ENCODE measurements at regions not wholly inside any gene's neighbourhood (a gene's known extent, or its start where the extent isn't known, plus 50 kb on each side); places are given as distances from the start of the nearest gene placed in this dataset.

- no peaks in the 10 kb centered on the region for H3K4me1 ChIP-seq (ENCODE audit: insufficient read depth, low read length)
- Mint-ChIP-seq H3K9me3 (no peaks in the 10 kb centered on the region), H3K27me3 (no peaks in the 10 kb centered on the region), H3K36me3 (no peaks in the 10 kb centered on the region), H3K4me3 (no peak overlapping the region), H3K4me1 (no peaks in the 10 kb centered on the region), H3K27ac (no peak overlapping the region)
- no peak overlapping the region for H3K4me3 ChIP-seq (ENCODE audit: low read length in 2 of 2)
- DNase-seq: no peak
- no peaks in the 10 kb centered on the region for H3K27me3 ChIP-seq (ENCODE audit: insufficient read depth, low read length)
- no peaks in the 10 kb centered on the region for H3K9me3 ChIP-seq (ENCODE audit: control insufficient read depth in 1 of 2, low read length in 2 of 2)
- POLR2A ChIA-PET (ENCODE audit: partially characterized antibody): no interaction called here
- CTCF ChIA-PET (ENCODE audit: partially characterized antibody): no interaction called here
- intact Hi-C loops (cut with micrococcal nuclease): no loop called here
- no peak overlapping the region for H3K27ac ChIP-seq (ENCODE audit: low read depth, low read length)
- no peaks in the 10 kb centered on the region for H3K36me3 ChIP-seq (ENCODE audit: insufficient read depth, low read length)
Observed at GRCh38 chrX:15956681-15957080, 102.1 kb upstream of the AP1S2 start.

- no peaks in the 10 kb centered on the region for H3K36me3 ChIP-seq (ENCODE audit: insufficient read depth, low read length)
- intact Hi-C loops (cut with micrococcal nuclease): no loop called here
Observed at GRCh38 chrX:15953801-15954200, 99.2 kb upstream of the AP1S2 start.

GRCh38 chrX:15952212-15952611, 97.6 kb upstream of the AP1S2 start:
- Mint-ChIP-seq H3K4me1 (no peaks in the 10 kb centered on the region), H3K9me3 (no peaks in the 10 kb centered on the region), H3K36me3 (no peaks in the 10 kb centered on the region), H3K4me3 (no peak overlapping the region), H3K27ac (no peak overlapping the region), H3K27me3 (peaks cover 0 to 2% of the 10 kb centered on the region in 2 donors)
- DNase-seq: no peak
- Histone ChIP-seq H3K36me3 (ENCODE audit: insufficient read depth, low read length) (no peaks in the 10 kb centered on the region), H3K4me1 (ENCODE audit: insufficient read depth, low read length) (no peaks in the 10 kb centered on the region), H3K4me3 (ENCODE audit: low read length in 2 of 2) (no peak overlapping the region), H3K27ac (ENCODE audit: low read depth, low read length) (no peak overlapping the region), H3K27me3 (ENCODE audit: insufficient read depth, low read length) (no peaks in the 10 kb centered on the region), H3K9me3 (ENCODE audit: control insufficient read depth in 1 of 2, low read length in 2 of 2) (no peaks in the 10 kb centered on the region)
- POLR2A ChIA-PET (ENCODE audit: partially characterized antibody): no interaction called here
- intact Hi-C loops (cut with micrococcal nuclease): no loop called here
- CTCF ChIA-PET (ENCODE audit: partially characterized antibody): no interaction called here

More at GRCh38 chrX:15953801-15954200, 99.2 kb upstream of the AP1S2 start:
- DNase-seq: no peak
- Mint-ChIP-seq H3K4me1 (no peaks in the 10 kb centered on the region), H3K36me3 (no peaks in the 10 kb centered on the region), H3K27ac (no peak overlapping the region), H3K4me3 (no peak overlapping the region), H3K27me3 (no peaks in the 10 kb centered on the region), H3K9me3 (no peaks in the 10 kb centered on the region)
- Histone ChIP-seq H3K27ac (ENCODE audit: low read depth, low read length) (no peak overlapping the region), H3K9me3 (ENCODE audit: control insufficient read depth in 1 of 2, low read length in 2 of 2) (no peaks in the 10 kb centered on the region), H3K27me3 (ENCODE audit: insufficient read depth, low read length) (no peaks in the 10 kb centered on the region), H3K4me3 (ENCODE audit: low read length in 2 of 2) (no peak overlapping the region), H3K4me1 (ENCODE audit: insufficient read depth, low read length) (no peaks in the 10 kb centered on the region)
- POLR2A ChIA-PET (ENCODE audit: partially characterized antibody): no interaction called here
- CTCF ChIA-PET (ENCODE audit: partially characterized antibody): no interaction called here

GRCh38 chrX:15948318-15948660, 93.7 kb upstream of the AP1S2 start:
- Histone ChIP-seq H3K27ac (ENCODE audit: low read depth, low read length) (no peak overlapping the region), H3K27me3 (ENCODE audit: insufficient read depth, low read length) (no peaks in the 10 kb centered on the region), H3K4me3 (ENCODE audit: low read length in 2 of 2) (no peak overlapping the region), H3K36me3 (ENCODE audit: insufficient read depth, low read length) (no peaks in the 10 kb centered on the region), H3K9me3 (ENCODE audit: control insufficient read depth in 1 of 2, low read length in 2 of 2) (no peaks in the 10 kb centered on the region), H3K4me1 (ENCODE audit: insufficient read depth, low read length) (no peaks in the 10 kb centered on the region)
- no peaks in the 10 kb centered on the region for H3K36me3 Mint-ChIP-seq
- DNase-seq: no peak
- no peak overlapping the region for H3K27ac Mint-ChIP-seq
- peaks cover 0 to 5% of the 10 kb centered on the region in 2 donors for H3K27me3 Mint-ChIP-seq
- H3K4me1 Mint-ChIP-seq: no peaks in the 10 kb centered on the region
- intact Hi-C loops (cut with micrococcal nuclease): no loop called here
- ChIA-PET POLR2A (ENCODE audit: partially characterized antibody) (no interaction called here), CTCF (ENCODE audit: partially characterized antibody) (no interaction called here)
- H3K4me3 Mint-ChIP-seq: no peak overlapping the region
- no peaks in the 10 kb centered on the region for H3K9me3 Mint-ChIP-seq

- peaks cover 0 to 5% of the 10 kb centered on the region in 2 donors for H3K27me3 Mint-ChIP-seq
Observed at GRCh38 chrX:15947648-15948317, 93.2 kb upstream of the AP1S2 start.

GRCh38 chrX:15946783-15947580, 92.4 kb upstream of the AP1S2 start:
- Histone ChIP-seq H3K27ac (ENCODE audit: low read depth, low read length) (no peak overlapping the region), H3K9me3 (ENCODE audit: control insufficient read depth in 1 of 2, low read length in 2 of 2) (no peaks in the 10 kb centered on the region), H3K4me3 (ENCODE audit: low read length in 2 of 2) (no peak overlapping the region), H3K4me1 (ENCODE audit: insufficient read depth, low read length) (no peaks in the 10 kb centered on the region), H3K27me3 (ENCODE audit: insufficient read depth, low read length) (no peaks in the 10 kb centered on the region), H3K36me3 (ENCODE audit: insufficient read depth, low read length) (no peaks in the 10 kb centered on the region)
- ChIA-PET CTCF (ENCODE audit: partially characterized antibody) (no interaction called here), POLR2A (ENCODE audit: partially characterized antibody) (no interaction called here)
- Mint-ChIP-seq H3K4me3 (no peak overlapping the region), H3K27ac (no peak overlapping the region), H3K9me3 (peaks cover 0 to 1% (median 0%) of the 10 kb centered on the region in 8 donors), H3K36me3 (no peaks in the 10 kb centered on the region), H3K4me1 (no peaks in the 10 kb centered on the region), H3K27me3 (peaks cover 0 to 5% of the 10 kb centered on the region in 2 donors)
- DNase-seq: no peak
- intact Hi-C loops (cut with micrococcal nuclease): no loop called here

More at GRCh38 chrX:15947648-15948317, 93.2 kb upstream of the AP1S2 start:
- Histone ChIP-seq H3K27me3 (ENCODE audit: insufficient read depth, low read length) (no peaks in the 10 kb centered on the region), H3K4me1 (ENCODE audit: insufficient read depth, low read length) (no peaks in the 10 kb centered on the region), H3K9me3 (ENCODE audit: control insufficient read depth in 1 of 2, low read length in 2 of 2) (no peaks in the 10 kb centered on the region), H3K27ac (ENCODE audit: low read depth, low read length) (no peak overlapping the region), H3K4me3 (ENCODE audit: low read length in 2 of 2) (no peak overlapping the region), H3K36me3 (ENCODE audit: insufficient read depth, low read length) (no peaks in the 10 kb centered on the region)
- POLR2A ChIA-PET (ENCODE audit: partially characterized antibody): no interaction called here
- Mint-ChIP-seq H3K4me3 (no peak overlapping the region), H3K9me3 (no peaks in the 10 kb centered on the region), H3K4me1 (no peaks in the 10 kb centered on the region), H3K36me3 (no peaks in the 10 kb centered on the region), H3K27ac (no peak overlapping the region)
- intact Hi-C loops (cut with micrococcal nuclease): no loop called here
- CTCF ChIA-PET (ENCODE audit: partially characterized antibody): no interaction called here
- DNase-seq: no peak

GRCh38 chrX:15943391-15943790, 88.8 kb upstream of the AP1S2 start:
- no peak overlapping the region for H3K4me3 Mint-ChIP-seq
- no peaks in the 10 kb centered on the region for H3K36me3 Mint-ChIP-seq
- peaks cover 0 to 8% (median 2%) of the 10 kb centered on the region in 8 donors for H3K9me3 Mint-ChIP-seq
- H3K4me3 ChIP-seq (ENCODE audit: low read length in 2 of 2): no peak overlapping the region
- POLR2A ChIA-PET (ENCODE audit: partially characterized antibody): no interaction called here
- H3K4me1 ChIP-seq (ENCODE audit: insufficient read depth, low read length): no peaks in the 10 kb centered on the region
- H3K9me3 ChIP-seq (ENCODE audit: control insufficient read depth in 1 of 2, low read length in 2 of 2): no peaks in the 10 kb centered on the region
- CTCF ChIA-PET (ENCODE audit: partially characterized antibody): no interaction called here
- H3K27me3 ChIP-seq (ENCODE audit: insufficient read depth, low read length): no peaks in the 10 kb centered on the region
- H3K4me1 Mint-ChIP-seq: no peaks in the 10 kb centered on the region
- H3K36me3 ChIP-seq (ENCODE audit: insufficient read depth, low read length): no peaks in the 10 kb centered on the region
- H3K27ac Mint-ChIP-seq: no peak overlapping the region
- H3K27ac ChIP-seq (ENCODE audit: low read depth, low read length): no peak overlapping the region
- intact Hi-C loops (cut with micrococcal nuclease): no loop called here
- peaks cover 3 to 5% of the 10 kb centered on the region in 2 donors for H3K27me3 Mint-ChIP-seq
- no peak for DNase-seq

Measured in CD4-positive, alpha-beta memory T cell (primary cell).